ENCODE measurements at regions not wholly inside any gene's neighbourhood (a gene's known extent, or its start where the extent isn't known, plus 50 kb on each side); places are given as distances from the start of the nearest gene placed in this dataset.

DNA sequence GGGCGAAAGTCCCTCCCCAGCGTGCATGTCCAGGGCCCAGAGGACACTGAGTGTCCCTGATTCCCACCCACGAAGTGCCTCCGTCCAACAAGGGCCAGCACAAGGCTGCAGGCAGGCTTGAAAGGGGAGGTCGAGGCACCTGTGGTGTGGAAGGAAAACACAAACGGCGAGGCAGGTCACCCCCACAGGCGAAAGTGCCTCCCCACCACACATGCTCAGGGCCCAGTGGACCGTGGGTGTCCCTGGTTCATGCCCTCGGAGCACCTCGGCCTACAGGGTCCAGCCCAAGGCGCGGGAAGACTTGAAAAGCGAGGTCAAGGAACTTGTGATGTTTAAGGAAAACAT is 370.4 kb downstream of the ALG10 start:
- TF ChIP-seq, protein P1, sequence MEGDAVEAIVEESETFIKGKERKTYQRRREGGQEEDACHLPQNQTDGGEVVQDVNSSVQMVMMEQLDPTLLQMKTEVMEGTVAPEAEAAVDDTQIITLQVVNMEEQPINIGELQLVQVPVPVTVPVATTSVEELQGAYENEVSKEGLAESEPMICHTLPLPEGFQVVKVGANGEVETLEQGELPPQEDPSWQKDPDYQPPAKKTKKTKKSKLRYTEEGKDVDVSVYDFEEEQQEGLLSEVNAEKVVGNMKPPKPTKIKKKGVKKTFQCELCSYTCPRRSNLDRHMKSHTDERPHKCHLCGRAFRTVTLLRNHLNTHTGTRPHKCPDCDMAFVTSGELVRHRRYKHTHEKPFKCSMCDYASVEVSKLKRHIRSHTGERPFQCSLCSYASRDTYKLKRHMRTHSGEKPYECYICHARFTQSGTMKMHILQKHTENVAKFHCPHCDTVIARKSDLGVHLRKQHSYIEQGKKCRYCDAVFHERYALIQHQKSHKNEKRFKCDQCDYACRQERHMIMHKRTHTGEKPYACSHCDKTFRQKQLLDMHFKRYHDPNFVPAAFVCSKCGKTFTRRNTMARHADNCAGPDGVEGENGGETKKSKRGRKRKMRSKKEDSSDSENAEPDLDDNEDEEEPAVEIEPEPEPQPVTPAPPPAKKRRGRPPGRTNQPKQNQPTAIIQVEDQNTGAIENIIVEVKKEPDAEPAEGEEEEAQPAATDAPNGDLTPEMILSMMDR (IDR thresholded peaks at IDR 0.05), result no peak
- no peak for TF ChIP-seq POLR2A (IDR thresholded peaks at IDR 0.05)

Measured in body of pancreas (tissue), 4 donors.